HuH-7 (cell line): ENCODE measurements at regions not wholly inside any gene's neighbourhood (a gene's known extent, or its start where the extent isn't known, plus 50 kb on each side); places are given as distances from the start of the nearest gene placed in this dataset.

Experiments used
- DNase-seq: peaks from one replicate; pipeline ENCODE4 v3.0.0; 2011; ENCODE audit warnings: low spot score

- DNase-seq = no peak
Observed at GRCh38 chr11:92317721-92318120, 93.1 kb downstream of the FAT3 start.

- no peak for DNase-seq
Observed at GRCh38 chr11:92322225-92322624, 97.6 kb downstream of the FAT3 start.

- DNase-seq = no peak
Observed at GRCh38 chr11:92324890-92325289, 100.3 kb downstream of the FAT3 start.

- no peak for DNase-seq
Observed at GRCh38 chr11:92325416-92325815, 100.8 kb downstream of the FAT3 start.

- DNase-seq = no peak
Observed at GRCh38 chr11:92329137-92329536, 104.5 kb downstream of the FAT3 start.

- no peak for DNase-seq
Observed at GRCh38 chr11:92329646-92330045, 105.0 kb downstream of the FAT3 start.

- no peak for DNase-seq
Observed at GRCh38 chr11:92330114-92330513, 105.5 kb downstream of the FAT3 start.

- no peak for DNase-seq
Observed at GRCh38 chr11:92332986-92333385, 108.4 kb downstream of the FAT3 start.

GRCh38 chr11:92340839-92341238 is 116.2 kb downstream of the FAT3 start:
- peak; percentile 20 for DNase-seq

GRCh38 chr11:92342034-92342720 is 117.6 kb downstream of the FAT3 start:
- DNase-seq = no peak

GRCh38 chr11:92342886-92343285 is 118.3 kb downstream of the FAT3 start:
- no peak for DNase-seq

- no peak for DNase-seq
Observed at GRCh38 chr11:92346220-92346619, 121.6 kb downstream of the FAT3 start.

GRCh38 chr11:92347454-92347853 is 122.8 kb downstream of the FAT3 start:
- DNase-seq = no peak

- DNase-seq = no peak
Observed at GRCh38 chr11:92349486-92350156, 125.0 kb downstream of the FAT3 start.

GRCh38 chr11:92357344-92357743 is 132.7 kb downstream of the FAT3 start:
- DNase-seq = peak; percentile 3

GRCh38 chr11:92357841-92358240 is 133.2 kb downstream of the FAT3 start:
- DNase-seq = no peak

- DNase-seq = no peak
Observed at GRCh38 chr11:92361551-92361950, 136.9 kb downstream of the FAT3 start.

- no peak for DNase-seq
Observed at GRCh38 chr11:92362989-92363388, 138.4 kb downstream of the FAT3 start.

- no peak for DNase-seq
Observed at GRCh38 chr11:92364177-92364576, 139.6 kb downstream of the FAT3 start.

- no peak for DNase-seq
Observed at GRCh38 chr11:92376146-92376599, 151.6 kb downstream of the FAT3 start.

- DNase-seq = no peak
Observed at GRCh38 chr11:92376680-92377079, 152.1 kb downstream of the FAT3 start.

- no peak for DNase-seq
Observed at GRCh38 chr11:92380882-92381281, 156.3 kb downstream of the FAT3 start.

- no peak for DNase-seq
Observed at GRCh38 chr11:92382311-92382710, 157.7 kb downstream of the FAT3 start.

- no peak for DNase-seq
Observed at GRCh38 chr11:92383430-92383829, 158.8 kb downstream of the FAT3 start.
